ENCODE measurements at regions not wholly inside any gene's neighbourhood (a gene's known extent, or its start where the extent isn't known, plus 50 kb on each side); places are given as distances from the start of the nearest gene placed in this dataset.

DNA sequence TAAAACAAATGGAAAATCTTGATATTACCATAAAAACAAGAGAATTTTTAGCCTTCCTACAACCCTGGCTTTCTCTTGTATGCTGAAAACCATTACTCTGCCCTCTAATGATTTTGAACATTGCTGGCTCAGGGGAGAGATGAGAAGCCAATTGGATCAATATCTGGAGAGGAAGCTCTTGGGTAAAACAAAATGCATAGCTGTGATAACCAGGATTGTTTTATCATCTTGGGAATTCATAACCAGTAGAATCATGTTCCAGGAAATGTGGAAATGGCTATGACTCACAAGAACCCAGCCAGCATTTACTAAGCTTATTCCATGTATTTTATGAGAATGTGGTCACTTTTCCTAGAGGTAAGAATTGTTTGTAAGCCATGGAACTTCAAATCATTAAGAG lies 51.1 kb upstream of the CTNND2 start:
- Mint-ChIP-seq H3K4me1 (ENCODE audit: low read depth) (no peaks in the 10 kb centered on the region), H3K36me3 (ENCODE audit: low read depth) (no peaks in the 10 kb centered on the region)

More for the DNA sequence above, 51.1 kb upstream of the CTNND2 start:
- no peaks in the 10 kb centered on the region for H3K27me3 Mint-ChIP-seq
- no peak overlapping the region for H3K4me3 Mint-ChIP-seq
- H3K27ac Mint-ChIP-seq, result no peak overlapping the region
- peaks cover 11% of the 10 kb centered on the region for H3K9me3 Mint-ChIP-seq

All from stimulated activated naive CD8-positive, alpha-beta T cell treated with anti-CD3 and anti-CD28 coated beads, Interleukin-15, Interleukin-2, amounts not matched to agents 100 ng/mL and 50 ng/mL, for 24 hours (primary cell).